ENCODE measurements at regions not wholly inside any gene's neighbourhood (a gene's known extent, or its start where the extent isn't known, plus 50 kb on each side); places are given as distances from the start of the nearest gene placed in this dataset.

- peak; percentile 27 for ATAC-seq (ENCODE audit: insufficient read depth, low FRiP score)
Measured at GRCh38 chr4:187176261-187176910, 452.7 kb upstream of the FAT1 start.

GRCh38 chr4:187178084-187178483 is 454.4 kb upstream of the FAT1 start:
- Histone ChIP-seq H3K27ac (ENCODE audit: low read depth in 1 of 2, low read length in 1 of 2) (no peak overlapping the region), H3K36me3 (ENCODE audit: control insufficient read depth in 4 of 4, insufficient read depth in 4 of 4, low read length in 4 of 4) (no peaks in the 10 kb centered on the region), H3K27me3 (ENCODE audit: control insufficient read depth in 3 of 3, insufficient read depth in 3 of 3, low read length in 2 of 3) (no peaks in the 10 kb centered on the region), H3K4me1 (ENCODE audit: control insufficient read depth in 5 of 5, insufficient read depth in 5 of 5, low read length in 5 of 5) (peaks cover 0 to 45% (median 0%) of the 10 kb centered on the region in 5 donors), H3K4me3 (no peak overlapping the region), H3K9me3 (ENCODE audit: control insufficient read depth in 4 of 4, insufficient read depth in 3 of 4, low read length in 3 of 4) (peaks cover 0 to 5% (median 0%) of the 10 kb centered on the region in 4 donors), H3K9ac (ENCODE audit: insufficient read depth in 1 of 2, low read length in 2 of 2) (no peak overlapping the region)
- WGBS, 2 donors: 71 to 82% methylated on average over 6 of the region's 6 CpGs
- ATAC-seq (ENCODE audit: insufficient read depth, low FRiP score) (no peak), DNase-seq (no peak)
- TF ChIP-seq CTCF (IDR thresholded peaks at IDR 0.05; ENCODE audit: control extremely low read depth, extremely low read depth): no peak

More at GRCh38 chr4:187176261-187176910, 452.7 kb upstream of the FAT1 start:
- H3K27ac ChIP-seq (ENCODE audit: low read depth in 1 of 2, low read length in 1 of 2): no peak overlapping the region
- no peak overlapping the region for H3K4me3 ChIP-seq
- no peaks in the 10 kb centered on the region for H3K27me3 ChIP-seq (ENCODE audit: control insufficient read depth in 3 of 3, insufficient read depth in 3 of 3, low read length in 2 of 3)
- H3K9ac ChIP-seq (ENCODE audit: insufficient read depth in 1 of 2, low read length in 2 of 2): peak overlapping the region in 1 of 2 donors; percentile 57
- DNase-seq: peak; percentile 66 to 91 (median 89)
- H3K9me3 ChIP-seq (ENCODE audit: control insufficient read depth in 4 of 4, insufficient read depth in 3 of 4, low read length in 3 of 4): peaks cover 0 to 5% (median 0%) of the 10 kb centered on the region in 4 donors
- H3K36me3 ChIP-seq (ENCODE audit: control insufficient read depth in 4 of 4, insufficient read depth in 4 of 4, low read length in 4 of 4): no peaks in the 10 kb centered on the region
- peaks cover 0 to 49% (median 1%) of the 10 kb centered on the region in 5 donors for H3K4me1 ChIP-seq (ENCODE audit: control insufficient read depth in 5 of 5, insufficient read depth in 5 of 5, low read length in 5 of 5)
- no peak for TF ChIP-seq CTCF (IDR thresholded peaks at IDR 0.05; ENCODE audit: control extremely low read depth, extremely low read depth)
- 76% methylated on average over 24 of the region's 24 CpGs for WGBS, 2 donors

GRCh38 chr4:187178587-187178986 is 454.9 kb upstream of the FAT1 start:
- no peak overlapping the region for H3K27ac ChIP-seq (ENCODE audit: low read depth in 1 of 2, low read length in 1 of 2)
- peaks cover 0 to 45% (median 0%) of the 10 kb centered on the region in 5 donors for H3K4me1 ChIP-seq (ENCODE audit: control insufficient read depth in 5 of 5, insufficient read depth in 5 of 5, low read length in 5 of 5)
- TF ChIP-seq CTCF (IDR thresholded peaks at IDR 0.05; ENCODE audit: control extremely low read depth, extremely low read depth): no peak
- H3K4me3 ChIP-seq: no peak overlapping the region
- H3K36me3 ChIP-seq (ENCODE audit: control insufficient read depth in 4 of 4, insufficient read depth in 4 of 4, low read length in 4 of 4): no peaks in the 10 kb centered on the region
- no peak overlapping the region for H3K9ac ChIP-seq (ENCODE audit: insufficient read depth in 1 of 2, low read length in 2 of 2)
- 68 to 79% methylated on average over 6 of the region's 6 CpGs for WGBS, 2 donors
- peak in 2 of 3 donors; percentile 47 to 49 for DNase-seq
- ATAC-seq (ENCODE audit: insufficient read depth, low FRiP score): no peak
- H3K27me3 ChIP-seq (ENCODE audit: control insufficient read depth in 3 of 3, insufficient read depth in 3 of 3, low read length in 2 of 3): no peaks in the 10 kb centered on the region
- peaks cover 0 to 5% (median 0%) of the 10 kb centered on the region in 4 donors for H3K9me3 ChIP-seq (ENCODE audit: control insufficient read depth in 4 of 4, insufficient read depth in 3 of 4, low read length in 3 of 4)
